PFSK-1 (cell line): ENCODE measurements at regions not wholly inside any gene's neighbourhood (a gene's known extent, or its start where the extent isn't known, plus 50 kb on each side); places are given as distances from the start of the nearest gene placed in this dataset.

Experiments
- POLR2AphosphoS5 ChIP-seq: IDR thresholded peaks from 2 replicates; pipeline ENCODE4 v1.6.1; 2012; ENCODE audit warnings: low read depth, mild to moderate bottlenecking, control low read depth, low read length, moderate library complexity
- TAF1 ChIP-seq: IDR thresholded peaks from 2 replicates; pipeline ENCODE4 v1.6.1; 2012; ENCODE audit warnings: low read length, control low read depth, borderline replicate concordance; ENCODE audit not compliant: insufficient read depth

- TF ChIP-seq POLR2AphosphoS5 (no peak), TAF1 (no peak)
Observed at GRCh38 chr6:104591573-104592334, 268.0 kb downstream of the HACE1 start.
